ENCODE measurements at regions not wholly inside any gene's neighbourhood (a gene's known extent, or its start where the extent isn't known, plus 50 kb on each side); places are given as distances from the start of the nearest gene placed in this dataset.

- no peak for TF ChIP-seq CTCF (IDR thresholded peaks at IDR 0.05)
- TF ChIP-seq POLR2A (IDR thresholded peaks at IDR 0.05) = no peak
These were observed 397.8 kb downstream of the METTL4 start for GRCh38 chr18:2173486-2173885.

Data from right lobe of liver (tissue), 4 donors.